ENCODE measurements at regions not wholly inside any gene's neighbourhood (a gene's known extent, or its start where the extent isn't known, plus 50 kb on each side); places are given as distances from the start of the nearest gene placed in this dataset.

DNA sequence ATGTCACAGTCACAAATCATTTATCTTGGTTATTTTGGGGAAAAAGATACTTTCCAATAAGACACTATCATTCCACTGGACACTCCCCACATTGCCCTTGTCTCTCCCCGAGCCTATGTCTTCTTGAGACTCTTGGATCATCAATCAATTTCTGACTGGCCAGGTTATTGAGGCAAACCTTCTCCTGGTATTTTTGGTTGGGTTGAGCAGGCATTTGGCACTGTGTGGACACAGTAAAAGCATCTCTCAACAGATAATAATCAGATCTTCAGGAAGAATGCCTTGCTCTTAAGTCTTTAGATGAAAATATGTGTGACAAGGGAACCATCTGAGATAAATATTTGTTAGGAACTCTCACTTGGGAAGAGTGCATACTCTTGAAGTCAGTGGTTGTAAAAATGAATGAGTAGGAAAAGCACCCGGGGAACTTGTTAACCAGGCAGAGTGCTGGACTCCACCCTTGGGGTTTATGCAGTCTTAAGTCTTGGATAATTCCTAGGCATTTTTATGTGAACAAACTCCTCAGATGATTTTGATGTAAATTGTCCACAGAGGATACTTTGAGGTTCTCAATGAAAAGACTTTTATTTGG is 223.8 kb upstream of the CLINT1 start:
- no peak for DNase-seq (ENCODE audit: low read depth in 1 of 2, low spot score in 1 of 2)
- TF ChIP-seq JUND (IDR thresholded peaks at IDR 0.05; ENCODE audit: low read depth) = no peak
- in situ Hi-C loops (cut with HindIII; ENCODE audit: low pct_unique_long_range_greater_than_20kb, low sequenced_read_pairs) = no loop called here

GRCh38 chr5:158080112-158080511 is 221.2 kb upstream of the CLINT1 start:
- no peak for TF ChIP-seq JUND (IDR thresholded peaks at IDR 0.05; ENCODE audit: low read depth)
- no peak for DNase-seq (ENCODE audit: low read depth in 1 of 2, low spot score in 1 of 2)
- in situ Hi-C loops (cut with HindIII; ENCODE audit: low pct_unique_long_range_greater_than_20kb, low sequenced_read_pairs) = no loop called here

DNA sequence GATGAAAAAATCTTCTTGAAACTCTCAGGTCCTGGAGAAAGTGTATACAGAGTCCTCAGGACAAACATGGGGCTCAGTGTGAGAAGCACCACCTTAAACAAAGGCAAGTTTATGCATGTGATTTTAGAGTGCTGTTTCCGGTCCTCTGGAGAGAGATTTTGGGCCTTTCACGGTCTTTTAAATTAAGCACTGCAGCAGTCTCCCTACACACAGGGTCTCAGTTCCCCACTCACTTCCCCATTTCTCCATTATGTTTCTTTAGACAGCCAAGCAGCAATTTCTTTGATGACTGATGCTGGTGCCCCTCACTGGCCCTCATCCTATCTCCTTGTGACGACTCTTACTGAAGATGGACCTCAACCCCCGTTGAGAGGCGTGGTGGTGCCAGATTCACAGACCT is 220.2 kb upstream of the CLINT1 start:
- in situ Hi-C loops (cut with HindIII; ENCODE audit: low pct_unique_long_range_greater_than_20kb, low sequenced_read_pairs) = no loop called here
- no peak for TF ChIP-seq JUND (IDR thresholded peaks at IDR 0.05; ENCODE audit: low read depth)
- no peak for DNase-seq (ENCODE audit: low read depth in 1 of 2, low spot score in 1 of 2)

DNA sequence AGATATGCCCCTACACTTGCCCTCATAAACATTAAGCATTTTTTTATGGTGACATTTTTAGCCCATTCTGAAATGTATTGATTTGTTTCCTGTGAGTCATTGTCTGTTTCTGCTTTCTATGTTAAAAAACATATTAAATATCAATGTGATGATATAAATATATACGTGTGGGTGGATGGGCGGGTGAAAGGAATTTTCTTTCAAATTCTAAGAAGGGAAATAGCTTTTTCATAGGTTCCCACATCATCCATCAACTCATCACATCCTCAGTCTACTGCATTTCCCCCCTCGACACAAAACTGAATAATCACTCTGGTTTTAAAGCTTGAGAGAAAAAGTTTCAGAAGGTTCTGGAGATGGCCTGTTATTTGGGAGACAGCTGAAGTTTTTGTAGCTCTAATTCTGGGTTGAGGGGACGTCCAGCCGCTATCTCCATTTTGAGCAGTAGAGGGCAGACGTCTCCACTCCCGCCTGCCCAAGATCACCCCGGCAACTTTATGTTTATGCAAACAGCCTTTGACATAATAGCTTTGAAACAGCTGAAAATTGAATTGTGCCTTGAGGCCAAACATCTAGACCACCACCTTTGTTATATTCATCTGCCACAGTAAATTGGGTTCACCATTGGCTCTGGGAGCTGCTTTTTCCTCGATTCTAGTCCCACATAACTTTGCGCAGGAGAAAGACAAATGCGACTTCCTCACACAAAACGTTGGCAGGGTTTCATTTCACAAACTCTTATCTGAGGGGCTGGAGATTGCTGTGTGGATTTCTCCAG is 216.2 kb upstream of the CLINT1 start:
- in situ Hi-C loops (cut with HindIII; ENCODE audit: low pct_unique_long_range_greater_than_20kb, low sequenced_read_pairs) = no loop called here
- DNase-seq (ENCODE audit: low read depth in 1 of 2, low spot score in 1 of 2) = peak; percentile 50 to 69
- no peak for TF ChIP-seq JUND (IDR thresholded peaks at IDR 0.05; ENCODE audit: low read depth)

GRCh38 chr5:158074597-158074991 is 215.6 kb upstream of the CLINT1 start:
- no peak for TF ChIP-seq JUND (IDR thresholded peaks at IDR 0.05; ENCODE audit: low read depth)
- in situ Hi-C loops (cut with HindIII; ENCODE audit: low pct_unique_long_range_greater_than_20kb, low sequenced_read_pairs) = no loop called here
- DNase-seq (ENCODE audit: low read depth in 1 of 2, low spot score in 1 of 2) = no peak

- DNase-seq (ENCODE audit: low read depth in 1 of 2, low spot score in 1 of 2) = no peak
- in situ Hi-C loops (cut with HindIII; ENCODE audit: low pct_unique_long_range_greater_than_20kb, low sequenced_read_pairs) = no loop called here
- TF ChIP-seq JUND (IDR thresholded peaks at IDR 0.05; ENCODE audit: low read depth) = no peak
These were observed 211.9 kb upstream of the CLINT1 start for GRCh38 chr5:158070859-158071258.

DNA sequence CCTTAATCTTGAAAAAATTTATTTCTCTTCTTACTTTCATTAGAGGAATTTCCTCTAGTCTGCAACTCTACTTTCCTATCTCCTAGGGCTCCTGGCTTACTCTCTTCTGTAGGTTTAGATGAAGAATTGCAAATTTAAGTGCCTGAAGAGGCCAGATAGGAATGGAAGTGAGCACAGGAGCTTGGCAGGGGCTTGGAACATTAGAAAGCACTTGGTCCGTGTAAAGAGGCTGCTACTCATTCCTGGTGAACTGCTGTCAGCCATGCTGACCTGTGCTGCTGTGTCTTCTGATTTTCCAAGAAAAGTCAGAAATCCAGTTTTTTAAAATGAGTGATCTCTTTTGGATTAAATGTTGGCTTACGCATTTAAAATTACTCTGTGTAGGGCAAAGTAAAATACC is 210.9 kb upstream of the CLINT1 start:
- TF ChIP-seq JUND (IDR thresholded peaks at IDR 0.05; ENCODE audit: low read depth) = no peak
- DNase-seq (ENCODE audit: low read depth in 1 of 2, low spot score in 1 of 2) = no peak
- in situ Hi-C loops (cut with HindIII; ENCODE audit: low pct_unique_long_range_greater_than_20kb, low sequenced_read_pairs) = no loop called here

DNA sequence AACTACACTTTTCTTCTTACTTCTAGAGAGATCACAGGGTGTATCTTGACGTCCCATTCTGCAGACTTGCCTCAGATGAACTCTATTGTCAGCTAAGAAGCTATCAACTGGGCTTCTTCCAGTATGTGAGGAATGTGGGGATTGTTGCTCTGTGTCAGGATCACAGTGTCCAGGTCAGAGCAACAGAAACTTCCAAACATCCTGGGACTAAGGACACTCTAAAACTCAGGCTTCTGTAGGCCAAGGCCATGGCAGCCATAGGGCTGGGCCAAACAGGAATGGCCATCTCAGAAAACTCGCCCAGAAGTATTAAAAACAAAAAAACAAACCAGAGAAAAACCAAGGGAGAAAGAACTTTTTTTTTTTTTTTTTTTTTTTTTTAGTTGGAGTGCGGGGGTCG is 210.0 kb upstream of the CLINT1 start:
- DNase-seq (ENCODE audit: low read depth in 1 of 2, low spot score in 1 of 2) = no peak
- in situ Hi-C loops (cut with HindIII; ENCODE audit: low pct_unique_long_range_greater_than_20kb, low sequenced_read_pairs) = no loop called here
- no peak for TF ChIP-seq JUND (IDR thresholded peaks at IDR 0.05; ENCODE audit: low read depth)

GRCh38 chr5:158066076-158066475 is 207.1 kb upstream of the CLINT1 start:
- no peak for TF ChIP-seq JUND (IDR thresholded peaks at IDR 0.05; ENCODE audit: low read depth)
- no peak for DNase-seq (ENCODE audit: low read depth in 1 of 2, low spot score in 1 of 2)
- in situ Hi-C loops (cut with HindIII; ENCODE audit: low pct_unique_long_range_greater_than_20kb, low sequenced_read_pairs) = no loop called here

GRCh38 chr5:158064334-158065123 is 205.6 kb upstream of the CLINT1 start:
- no peak for TF ChIP-seq JUND (IDR thresholded peaks at IDR 0.05; ENCODE audit: low read depth)
- DNase-seq (ENCODE audit: low read depth in 1 of 2, low spot score in 1 of 2) = no peak
- in situ Hi-C loops (cut with HindIII; ENCODE audit: low pct_unique_long_range_greater_than_20kb, low sequenced_read_pairs) = no loop called here

DNA sequence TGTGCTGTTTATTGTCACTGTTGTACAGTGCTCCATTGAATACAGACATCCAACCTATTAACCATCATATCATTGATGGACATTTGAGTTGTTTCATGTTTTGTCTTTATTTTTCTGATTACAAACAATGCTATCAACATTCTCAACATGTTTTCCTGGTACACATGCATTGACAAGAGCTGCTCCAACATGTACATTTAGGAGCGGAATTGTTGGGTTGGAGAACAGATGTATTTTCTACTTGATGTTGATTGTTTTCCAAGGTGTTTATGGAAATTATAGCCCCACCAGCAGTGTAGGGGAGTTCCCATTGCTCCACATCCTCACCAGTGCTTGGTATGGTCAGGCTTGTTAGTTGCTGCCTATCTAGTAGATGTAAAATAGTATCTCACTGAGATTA is 204.1 kb upstream of the CLINT1 start:
- TF ChIP-seq JUND (IDR thresholded peaks at IDR 0.05; ENCODE audit: low read depth) = no peak
- DNase-seq (ENCODE audit: low read depth in 1 of 2, low spot score in 1 of 2) = no peak
- in situ Hi-C loops (cut with HindIII; ENCODE audit: low pct_unique_long_range_greater_than_20kb, low sequenced_read_pairs) = no loop called here

GRCh38 chr5:158061451-158061850 is 202.5 kb upstream of the CLINT1 start:
- TF ChIP-seq JUND (IDR thresholded peaks at IDR 0.05; ENCODE audit: low read depth) = no peak
- no peak for DNase-seq (ENCODE audit: low read depth in 1 of 2, low spot score in 1 of 2)
- in situ Hi-C loops (cut with HindIII; ENCODE audit: low pct_unique_long_range_greater_than_20kb, low sequenced_read_pairs) = no loop called here

DNA sequence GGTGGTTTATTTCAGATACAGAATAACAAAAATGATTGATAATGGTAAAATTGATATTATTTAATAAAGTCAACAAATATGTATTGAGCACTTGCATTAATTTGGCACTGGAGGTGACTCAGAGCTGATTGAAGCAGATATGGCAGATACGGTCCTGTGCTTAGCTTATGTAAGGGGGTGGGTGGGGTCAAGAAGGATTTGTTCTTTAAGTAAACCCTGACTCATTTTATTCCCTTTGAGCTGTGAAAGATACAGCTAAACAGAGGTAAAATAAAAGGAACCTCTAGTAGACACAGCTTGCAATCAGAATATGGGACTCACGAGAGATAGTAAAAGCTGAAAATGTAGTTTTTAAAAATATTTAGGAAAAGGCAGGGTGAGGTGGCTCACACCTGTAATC is 201.3 kb upstream of the CLINT1 start:
- no peak for TF ChIP-seq JUND (IDR thresholded peaks at IDR 0.05; ENCODE audit: low read depth)
- no peak for DNase-seq (ENCODE audit: low read depth in 1 of 2, low spot score in 1 of 2)
- in situ Hi-C loops (cut with HindIII; ENCODE audit: low pct_unique_long_range_greater_than_20kb, low sequenced_read_pairs) = no loop called here

All from T47D (cell line).